Fibroblast of lung (primary cell): ENCODE measurements at regions not wholly inside any gene's neighbourhood (a gene's known extent, or its start where the extent isn't known, plus 50 kb on each side); places are given as distances from the start of the nearest gene placed in this dataset.

Experiments
- DNase-seq, 2 donors: peaks; one replicate each; pipeline versions ENCODE4 v3.0.0 to v3.0.0-alpha.2; 2010; ENCODE audit warnings: low read depth in 2 of 2
- H2AFZ ChIP-seq: 2 replicates; pipeline ENCODE4 v1.5.1; 2012; ENCODE audit warnings: low read length, control low read depth, inconsistent platforms
- H3K27ac ChIP-seq: 2 replicates; pipeline ENCODE4 v1.5.1; 2011; ENCODE audit warnings: low read length, control low read depth; ENCODE audit not compliant: insufficient read depth
- H3K27me3 ChIP-seq: 2 replicates; pipeline ENCODE4 v1.5.1; 2011; ENCODE audit warnings: mild to moderate bottlenecking, low read length; ENCODE audit not compliant: control insufficient read depth, insufficient read depth
- H3K36me3 ChIP-seq: 2 replicates; pipeline ENCODE4 v1.5.1; 2011; ENCODE audit warnings: low read length; ENCODE audit not compliant: control insufficient read depth, insufficient read depth
- H3K4me1 ChIP-seq: 2 replicates; pipeline ENCODE4 v1.5.1; 2011; ENCODE audit warnings: low read length; ENCODE audit not compliant: control insufficient read depth, insufficient read depth; ENCODE audit errors: extremely low read depth
- H3K4me2 ChIP-seq: 2 replicates; pipeline ENCODE4 v1.5.1; 2011; ENCODE audit warnings: low read length, control low read depth; ENCODE audit not compliant: insufficient read depth; ENCODE audit errors: extremely low read depth
- H3K4me3 ChIP-seq, 4 experiments: fragments of 200-600 bp in 1 of 4; sonication (generic) in 1 of 4; replicated peaks in 1 of 4; 2 replicates each; pipeline ENCODE4 v1.5.1; 2011 to 2016; ENCODE audit warnings: low read length in 4 of 4, low read depth in 3 of 4, mild to moderate bottlenecking in 3 of 4, control low read depth in 2 of 4, inconsistent platforms in 1 of 4, mixed read lengths in 1 of 4; ENCODE audit not compliant: insufficient read depth in 1 of 4; ENCODE audit errors: control extremely low read depth in 1 of 4
- H3K79me2 ChIP-seq: 2 replicates; pipeline ENCODE4 v1.5.1; 2012; ENCODE audit warnings: mild to moderate bottlenecking, low read length, inconsistent platforms; ENCODE audit not compliant: control insufficient read depth, insufficient read depth
- H3K9ac ChIP-seq: 2 replicates; pipeline ENCODE4 v1.5.1; 2011; ENCODE audit warnings: mild to moderate bottlenecking, low read length, control low read depth; ENCODE audit not compliant: insufficient read depth
- H3K9me3 ChIP-seq: 2 replicates; pipeline ENCODE4 v1.5.1; 2012; ENCODE audit warnings: low read depth, low read length; ENCODE audit not compliant: control insufficient read depth, insufficient read depth
- H4K20me1 ChIP-seq: 2 replicates; pipeline ENCODE4 v1.5.1; 2011; ENCODE audit warnings: low read length; ENCODE audit not compliant: control insufficient read depth, insufficient read depth; ENCODE audit errors: extremely low read depth
- EZH2 ChIP-seq: IDR thresholded peaks from 2 replicates; pipeline ENCODE4 v1.5.1; 2012; ENCODE audit warnings: low read length, control low read depth, mild to moderate bottlenecking; ENCODE audit errors: missing control alignments
- TF ChIP-seq, protein P1 (sequence below), 2 donors: IDR thresholded peaks in 1 of 2; conservative IDR thresholded peaks in 1 of 2; 1 replicate in 1 of 2; 2 replicates in 1 of 2; pipeline ENCODE4 v1.5.1; 2011 to 2012; ENCODE audit warnings: low read length in 2 of 2, control low read depth in 1 of 2, inconsistent platforms in 1 of 2, low read depth in 1 of 2, mild to moderate bottlenecking in 1 of 2

DNA sequence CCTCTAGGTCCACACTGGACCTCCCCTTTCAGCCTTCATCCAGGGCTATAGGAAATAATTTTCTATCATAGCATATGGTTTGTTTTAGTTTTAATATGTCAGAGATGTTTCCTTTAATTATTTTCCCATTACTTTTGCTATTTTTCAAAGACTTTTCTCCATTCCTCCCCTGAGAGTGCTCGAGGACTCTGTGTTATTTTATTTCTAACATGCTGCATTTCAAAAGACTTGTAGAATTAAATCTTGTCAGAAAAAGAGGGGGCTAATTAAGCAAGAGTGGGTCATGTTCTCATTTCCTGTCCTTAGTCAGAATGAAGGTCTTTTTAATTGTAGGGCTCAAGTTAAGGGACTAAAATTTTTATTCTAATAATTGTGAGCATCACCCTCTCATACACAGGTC is 71.6 kb upstream of the CTTNBP2 start:
- H4K20me1 ChIP-seq: no peaks in the 10 kb centered on the region
- DNase-seq: no peak
- no peaks in the 10 kb centered on the region for H3K9me3 ChIP-seq
- no peak overlapping the region for H3K9ac ChIP-seq
- H3K27ac ChIP-seq: no peak overlapping the region
- no peaks in the 10 kb centered on the region for H3K4me1 ChIP-seq
- no peaks in the 10 kb centered on the region for H3K27me3 ChIP-seq
- TF ChIP-seq EZH2: no peak
- TF ChIP-seq, protein P1, sequence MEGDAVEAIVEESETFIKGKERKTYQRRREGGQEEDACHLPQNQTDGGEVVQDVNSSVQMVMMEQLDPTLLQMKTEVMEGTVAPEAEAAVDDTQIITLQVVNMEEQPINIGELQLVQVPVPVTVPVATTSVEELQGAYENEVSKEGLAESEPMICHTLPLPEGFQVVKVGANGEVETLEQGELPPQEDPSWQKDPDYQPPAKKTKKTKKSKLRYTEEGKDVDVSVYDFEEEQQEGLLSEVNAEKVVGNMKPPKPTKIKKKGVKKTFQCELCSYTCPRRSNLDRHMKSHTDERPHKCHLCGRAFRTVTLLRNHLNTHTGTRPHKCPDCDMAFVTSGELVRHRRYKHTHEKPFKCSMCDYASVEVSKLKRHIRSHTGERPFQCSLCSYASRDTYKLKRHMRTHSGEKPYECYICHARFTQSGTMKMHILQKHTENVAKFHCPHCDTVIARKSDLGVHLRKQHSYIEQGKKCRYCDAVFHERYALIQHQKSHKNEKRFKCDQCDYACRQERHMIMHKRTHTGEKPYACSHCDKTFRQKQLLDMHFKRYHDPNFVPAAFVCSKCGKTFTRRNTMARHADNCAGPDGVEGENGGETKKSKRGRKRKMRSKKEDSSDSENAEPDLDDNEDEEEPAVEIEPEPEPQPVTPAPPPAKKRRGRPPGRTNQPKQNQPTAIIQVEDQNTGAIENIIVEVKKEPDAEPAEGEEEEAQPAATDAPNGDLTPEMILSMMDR (conservative IDR thresholded peaks at IDR 0.05 in 1 of 2, IDR thresholded peaks at IDR 0.05 in 1 of 2; ENCODE audit: low read depth in 1 of 2, low read length in 2 of 2): no peak
- H3K4me3 ChIP-seq: no peak overlapping the region
- no peaks in the 10 kb centered on the region for H3K79me2 ChIP-seq
- H2AFZ ChIP-seq: no peak overlapping the region
- no peak overlapping the region for H3K4me2 ChIP-seq
- H3K36me3 ChIP-seq: no peaks in the 10 kb centered on the region

DNA sequence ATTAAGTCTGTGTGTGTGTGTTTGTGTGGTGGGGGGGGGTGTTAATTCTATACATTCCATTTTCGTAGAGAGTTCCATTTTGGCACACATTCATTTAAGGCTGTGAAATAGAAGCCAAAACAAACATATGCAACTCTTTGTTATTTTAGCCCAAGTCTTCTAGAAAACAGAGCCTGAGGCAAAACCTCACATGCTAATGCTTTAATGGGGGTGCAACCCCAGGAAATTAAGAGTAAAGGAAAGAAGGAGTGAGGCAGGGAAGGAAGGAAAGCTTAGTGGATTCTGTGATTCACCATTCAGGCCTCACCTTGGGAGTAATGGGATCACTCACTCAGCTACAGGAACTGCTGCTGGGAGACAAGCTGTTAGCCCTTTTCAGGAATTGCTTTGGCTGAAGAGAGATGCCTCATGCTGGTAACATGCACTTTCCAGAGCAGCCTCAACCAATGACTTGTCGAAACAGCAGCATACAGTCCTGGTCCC is 73.0 kb upstream of the CTTNBP2 start:
- Histone ChIP-seq H4K20me1 (no peaks in the 10 kb centered on the region), H3K9ac (no peak overlapping the region), H3K4me1 (no peaks in the 10 kb centered on the region), H3K4me3 (no peak overlapping the region), H3K27ac (no peak overlapping the region), H3K4me2 (no peak overlapping the region), H3K79me2 (no peaks in the 10 kb centered on the region), H3K36me3 (no peaks in the 10 kb centered on the region), H3K27me3 (no peaks in the 10 kb centered on the region), H2AFZ (no peak overlapping the region), H3K9me3 (no peaks in the 10 kb centered on the region)
- peak; percentile 10 to 24 for DNase-seq
- no peak for TF ChIP-seq EZH2
- TF ChIP-seq, protein P1 (conservative IDR thresholded peaks at IDR 0.05 in 1 of 2, IDR thresholded peaks at IDR 0.05 in 1 of 2; ENCODE audit: low read depth in 1 of 2, low read length in 2 of 2): no peak

DNA sequence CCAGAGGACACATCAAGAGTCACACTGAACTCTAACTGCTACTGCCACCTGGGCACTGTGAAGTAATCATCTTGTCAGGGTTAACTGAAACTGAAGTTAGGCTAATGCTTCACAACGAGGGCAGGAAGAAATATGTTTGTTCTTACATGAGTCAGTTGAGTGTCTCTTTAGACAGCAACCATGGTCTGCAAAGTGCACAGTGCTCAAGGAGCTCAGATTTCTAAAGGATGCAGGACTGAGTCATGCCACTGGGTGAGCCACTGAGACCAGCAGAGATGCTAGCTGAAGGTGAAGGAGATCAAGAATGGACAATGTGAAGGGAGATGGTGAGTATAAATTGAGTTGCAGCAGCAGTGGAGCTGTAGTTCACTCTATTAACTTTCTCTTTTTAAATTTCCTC is 76.0 kb upstream of the CTTNBP2 start:
- Histone ChIP-seq H3K36me3 (no peaks in the 10 kb centered on the region), H3K9me3 (no peaks in the 10 kb centered on the region), H3K4me1 (no peaks in the 10 kb centered on the region), H3K27ac (no peak overlapping the region), H3K79me2 (no peaks in the 10 kb centered on the region), H2AFZ (no peak overlapping the region), H3K4me3 (no peak overlapping the region), H3K9ac (no peak overlapping the region), H4K20me1 (no peaks in the 10 kb centered on the region), H3K27me3 (no peaks in the 10 kb centered on the region), H3K4me2 (no peak overlapping the region)
- TF ChIP-seq EZH2: no peak
- TF ChIP-seq, protein P1 (conservative IDR thresholded peaks at IDR 0.05 in 1 of 2, IDR thresholded peaks at IDR 0.05 in 1 of 2; ENCODE audit: low read depth in 1 of 2, low read length in 2 of 2): no peak
- DNase-seq: peak; percentile 8 to 17
